ENCODE measurements at regions not wholly inside any gene's neighbourhood (a gene's known extent, or its start where the extent isn't known, plus 50 kb on each side); places are given as distances from the start of the nearest gene placed in this dataset.
A peak's percentile ranks its signal among the peaks of the same experiment; 100 is the strongest.

- no peak for DNase-seq
Measured at GRCh38 chr5:59976342-59976741, 82.8 kb upstream of the PDE4D start.

- no peak for DNase-seq
Measured at GRCh38 chr5:59972043-59972442, 78.5 kb upstream of the PDE4D start.

GRCh38 chr5:59959330-59959729 lies 65.8 kb upstream of the PDE4D start:
- DNase-seq = no peak

- no peak for DNase-seq
Measured at GRCh38 chr5:59956130-59956783, 62.7 kb upstream of the PDE4D start.

- DNase-seq = peak in 1 of 51 donors; percentile 1
Measured at GRCh38 chr5:59955241-59955640, 61.7 kb upstream of the PDE4D start.

GRCh38 chr5:59943452-59944113 lies 50.1 kb upstream of the PDE4D start:
- DNase-seq = no peak
